ENCODE measurements at regions not wholly inside any gene's neighbourhood (a gene's known extent, or its start where the extent isn't known, plus 50 kb on each side); places are given as distances from the start of the nearest gene placed in this dataset.

GRCh38 chr2:109683452-109683851 is 69.3 kb downstream of the SOWAHC start:
- Histone ChIP-seq H3K4me1 (ENCODE audit: control insufficient read depth, insufficient read depth, low read length) (no peaks in the 10 kb centered on the region), H3K4me3 (ENCODE audit: low read depth, low read length) (no peak overlapping the region), H3K36me3 (ENCODE audit: control insufficient read depth in 2 of 2, insufficient read depth in 1 of 2, low read length in 2 of 2) (no peaks in the 10 kb centered on the region), H3K27ac (ENCODE audit: extremely low read depth, low read depth, low read length) (no peak overlapping the region), H3K9me3 (ENCODE audit: control insufficient read depth, insufficient read depth, low read depth, low read length) (no peaks in the 10 kb centered on the region)
- ChIA-PET POLR2A (no interaction called here), CTCF (no interaction called here)
- TF ChIP-seq ZNF626 (tag by site-specific recombination; IDR thresholded peaks at IDR 0.05) (no peak), PATZ1 (tag by site-specific recombination; IDR thresholded peaks at IDR 0.05) (no peak), ZNF561 (tag by site-specific recombination; IDR thresholded peaks at IDR 0.05; ENCODE audit: borderline replicate concordance) (no peak), ZNF600 (tag by site-specific recombination; IDR thresholded peaks at IDR 0.05) (no peak), IKZF3 (tag by site-specific recombination; IDR thresholded peaks at IDR 0.05) (no peak), SP2 (tag by site-specific recombination; IDR thresholded peaks at IDR 0.05) (no peak), ZSCAN23 (tag by site-specific recombination; IDR thresholded peaks at IDR 0.05) (no peak), ZNF121 (tag by site-specific recombination; IDR thresholded peaks at IDR 0.05) (no peak), ZSCAN30 (tag by site-specific recombination; IDR thresholded peaks at IDR 0.05) (no peak), ZNF610 (tag by site-specific recombination; IDR thresholded peaks at IDR 0.05; ENCODE audit: borderline replicate concordance) (no peak), PBX3 (CRISPR knock-in tag; IDR thresholded peaks at IDR 0.05) (no peak), ZNF169 (tag by site-specific recombination; IDR thresholded peaks at IDR 0.05) (no peak), ZFP3 (tag by site-specific recombination; IDR thresholded peaks at IDR 0.05; ENCODE audit: low read depth) (no peak), MZF1 (tag by site-specific recombination; IDR thresholded peaks at IDR 0.05; ENCODE audit: borderline replicate concordance) (no peak)

- TF ChIP-seq ZBTB48 (tag by site-specific recombination; IDR thresholded peaks at IDR 0.05) (no peak), GLI2 (tag by site-specific recombination; IDR thresholded peaks at IDR 0.05; ENCODE audit: borderline replicate concordance, low read depth) (no peak), ZNF169 (tag by site-specific recombination; IDR thresholded peaks at IDR 0.05) (no peak), GLIS1 (tag by site-specific recombination; IDR thresholded peaks at IDR 0.05) (peak; percentile 34; the same call in 1 of the 2 replicates), ZBTB21 (tag by site-specific recombination; IDR thresholded peaks at IDR 0.05) (no peak), SCRT2 (tag by site-specific recombination; IDR thresholded peaks at IDR 0.05) (no peak)
- POLR2A ChIA-PET, result no interaction called here
- Histone ChIP-seq H3K27ac (ENCODE audit: extremely low read depth, low read depth, low read length) (no peak overlapping the region), H3K4me1 (ENCODE audit: control insufficient read depth, insufficient read depth, low read length) (no peaks in the 10 kb centered on the region), H3K9me3 (ENCODE audit: control insufficient read depth, insufficient read depth, low read depth, low read length) (no peaks in the 10 kb centered on the region), H3K4me3 (ENCODE audit: low read depth, low read length) (no peak overlapping the region), H3K36me3 (ENCODE audit: control insufficient read depth in 2 of 2, insufficient read depth in 1 of 2, low read length in 2 of 2) (no peaks in the 10 kb centered on the region)
- CTCF ChIA-PET, result no interaction called here
Observed at GRCh38 chr2:109685453-109685852, 71.3 kb downstream of the SOWAHC start.

- Histone ChIP-seq H3K27ac (ENCODE audit: extremely low read depth, low read depth, low read length) (no peak overlapping the region), H3K4me3 (ENCODE audit: low read depth, low read length) (no peak overlapping the region), H3K9me3 (ENCODE audit: control insufficient read depth, insufficient read depth, low read depth, low read length) (no peaks in the 10 kb centered on the region), H3K4me1 (ENCODE audit: control insufficient read depth, insufficient read depth, low read length) (no peaks in the 10 kb centered on the region), H3K36me3 (ENCODE audit: control insufficient read depth in 2 of 2, insufficient read depth in 1 of 2, low read length in 2 of 2) (no peaks in the 10 kb centered on the region)
- CTCF ChIA-PET, result interaction anchor here (1.0 kb wide), 1 partner anchor 141 kb away, joined by 3 read pairs; no protein-coding TSS in a partner anchor
- POLR2A ChIA-PET, result no interaction called here
- TF ChIP-seq ZNF140 (tag by site-specific recombination; IDR thresholded peaks at IDR 0.05) (no peak), ZBTB11 (tag by site-specific recombination; conservative IDR thresholded peaks at IDR 0.05; ENCODE audit: low read depth) (no peak), ZNF544 (tag by site-specific recombination; IDR thresholded peaks at IDR 0.05) (no peak), ZNF558 (tag by site-specific recombination; IDR thresholded peaks at IDR 0.05) (no peak), ZNF239 (tag by site-specific recombination; IDR thresholded peaks at IDR 0.05) (no peak), TCF7L2 (IDR thresholded peaks at IDR 0.05; ENCODE audit: borderline replicate concordance, low read depth, low read length) (no peak), GLI4 (tag by site-specific recombination; IDR thresholded peaks at IDR 0.05) (no peak)
Observed at GRCh38 chr2:109686921-109687320, 72.8 kb downstream of the SOWAHC start.

Measured in HEK293 (cell line).